Thyroid gland (tissue), 4 donors: ENCODE measurements at regions not wholly inside any gene's neighbourhood (a gene's known extent, or its start where the extent isn't known, plus 50 kb on each side); places are given as distances from the start of the nearest gene placed in this dataset.

Experiments used
- POLR2A ChIP-seq, 2 donors: fragments of 450-650 bp; IDR thresholded peaks; one replicate each; pipeline ENCODE4 v1.6.1; 2017; ENCODE audit warnings: antibody characterized with exemption in 2 of 2, mild to moderate bottlenecking in 2 of 2, moderate library complexity in 1 of 2
- TF ChIP-seq, protein P1 (sequence below), 6 experiments: fragments of 200-600 bp in 3 of 6; fragments of 450-650 bp in 3 of 6; sonication (generic) in 3 of 6; IDR thresholded peaks; one replicate each; pipeline ENCODE4 v1.5.1; 2016 to 2019; ENCODE audit warnings: antibody characterized with exemption in 6 of 6, mild to moderate bottlenecking in 2 of 6, inconsistent platforms in 1 of 6, moderate library complexity in 1 of 6

DNA sequence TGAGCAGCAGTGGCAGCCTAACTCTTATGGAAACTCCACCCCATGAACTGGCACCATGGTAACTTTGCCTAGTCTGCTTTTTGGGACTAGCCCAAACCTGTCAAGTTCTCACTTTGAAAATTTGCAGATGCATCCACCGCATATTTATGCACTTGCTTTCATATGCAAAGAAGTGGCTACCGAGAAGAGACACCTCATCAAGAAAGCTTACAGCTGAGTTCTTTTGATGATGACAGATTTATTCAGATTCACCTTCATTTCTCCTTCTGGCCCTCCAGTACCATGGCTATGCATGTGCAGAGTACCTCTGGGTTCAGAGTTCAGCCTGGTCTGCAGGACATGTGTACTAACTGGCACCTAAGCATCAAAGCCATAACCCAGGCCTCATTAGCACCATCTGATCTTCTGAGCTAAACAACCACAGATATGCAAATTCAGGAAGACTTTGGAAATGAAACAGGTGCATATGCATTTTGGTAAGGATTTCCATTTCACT, 154.3 kb upstream of the TENT5A start:
- no peak for TF ChIP-seq POLR2A (IDR thresholded peaks at IDR 0.05)
- TF ChIP-seq, protein P1, sequence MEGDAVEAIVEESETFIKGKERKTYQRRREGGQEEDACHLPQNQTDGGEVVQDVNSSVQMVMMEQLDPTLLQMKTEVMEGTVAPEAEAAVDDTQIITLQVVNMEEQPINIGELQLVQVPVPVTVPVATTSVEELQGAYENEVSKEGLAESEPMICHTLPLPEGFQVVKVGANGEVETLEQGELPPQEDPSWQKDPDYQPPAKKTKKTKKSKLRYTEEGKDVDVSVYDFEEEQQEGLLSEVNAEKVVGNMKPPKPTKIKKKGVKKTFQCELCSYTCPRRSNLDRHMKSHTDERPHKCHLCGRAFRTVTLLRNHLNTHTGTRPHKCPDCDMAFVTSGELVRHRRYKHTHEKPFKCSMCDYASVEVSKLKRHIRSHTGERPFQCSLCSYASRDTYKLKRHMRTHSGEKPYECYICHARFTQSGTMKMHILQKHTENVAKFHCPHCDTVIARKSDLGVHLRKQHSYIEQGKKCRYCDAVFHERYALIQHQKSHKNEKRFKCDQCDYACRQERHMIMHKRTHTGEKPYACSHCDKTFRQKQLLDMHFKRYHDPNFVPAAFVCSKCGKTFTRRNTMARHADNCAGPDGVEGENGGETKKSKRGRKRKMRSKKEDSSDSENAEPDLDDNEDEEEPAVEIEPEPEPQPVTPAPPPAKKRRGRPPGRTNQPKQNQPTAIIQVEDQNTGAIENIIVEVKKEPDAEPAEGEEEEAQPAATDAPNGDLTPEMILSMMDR (IDR thresholded peaks at IDR 0.05): no peak
